Uterus (tissue), 3 donors: ENCODE measurements at regions not wholly inside any gene's neighbourhood (a gene's known extent, or its start where the extent isn't known, plus 50 kb on each side); places are given as distances from the start of the nearest gene placed in this dataset.

Experiments
- DNase-seq, 2 donors: peaks; one replicate each; pipeline ENCODE4 v3.0.0-alpha.2; 2019 to 2020
- H3K27ac ChIP-seq, 2 donors: fragments of 200-600 bp; sonication (generic); 1 replicate in 1 of 2; 2 replicates in 1 of 2; pipeline ENCODE4 v1.5.1; 2016 to 2018
- H3K27me3 ChIP-seq, 2 donors: fragments of 200-600 bp; sonication (generic); one replicate each; pipeline ENCODE4 v1.5.1; 2018 to 2019; ENCODE audit warnings: control low read depth in 1 of 2
- H3K36me3 ChIP-seq, 2 donors: fragments of 200-600 bp; sonication (generic); one replicate each; pipeline ENCODE4 v1.5.1; 2019; ENCODE audit warnings: control low read depth in 1 of 2
- H3K4me1 ChIP-seq, 2 donors: fragments of 200-600 bp; sonication (generic); one replicate each; pipeline ENCODE4 v1.5.1; 2018 to 2019; ENCODE audit warnings: control low read depth in 1 of 2
- H3K4me3 ChIP-seq, 2 donors: fragments of 200-600 bp; sonication (generic); 1 replicate in 1 of 2; 2 replicates in 1 of 2; pipeline ENCODE4 v1.5.1; 2018 to 2019; ENCODE audit warnings: mild to moderate bottlenecking in 1 of 2
- H3K9me3 ChIP-seq, 2 donors: fragments of 200-600 bp; sonication (generic); one replicate each; pipeline ENCODE4 v1.5.1; 2019; ENCODE audit warnings: control low read depth in 1 of 2
- POLR2A ChIP-seq, 2 donors: fragments of 450-650 bp; IDR thresholded peaks; one replicate each; pipeline ENCODE4 v1.6.1; 2016; ENCODE audit warnings: antibody characterized with exemption in 2 of 2, mild to moderate bottlenecking in 1 of 2, moderate library complexity in 1 of 2
- intact Hi-C: fragments of 100-400 bp; cut with DNase I; formaldehyde crosslinking; loops from one replicate; pipeline ENCODE4 v1.15.1; 2023; ENCODE audit warnings: low total_unique reads
- TF ChIP-seq, protein P1 (sequence below), 4 experiments: fragments of 200-600 bp in 2 of 4; fragments of 450-650 bp in 2 of 4; sonication (generic) in 2 of 4; IDR thresholded peaks; one replicate each; pipeline ENCODE4 v1.5.1; 2016 to 2019; ENCODE audit warnings: antibody characterized with exemption in 4 of 4, mild to moderate bottlenecking in 2 of 4, moderate library complexity in 1 of 4
- donor health status: DM: yes; HTN: yes; CAD: no.

GRCh38 chr1:113192980-113193379, 120.0 kb downstream of the LRIG2 start:
- Histone ChIP-seq H3K36me3 (no peaks in the 10 kb centered on the region), H3K4me1 (no peaks in the 10 kb centered on the region), H3K4me3 (no peak overlapping the region), H3K27ac (no peak overlapping the region), H3K27me3 (no peaks in the 10 kb centered on the region), H3K9me3 (no peaks in the 10 kb centered on the region)
- no peak for DNase-seq
- intact Hi-C loops: no loop called here
- no peak for TF ChIP-seq POLR2A (IDR thresholded peaks at IDR 0.05)
- TF ChIP-seq, protein P1, sequence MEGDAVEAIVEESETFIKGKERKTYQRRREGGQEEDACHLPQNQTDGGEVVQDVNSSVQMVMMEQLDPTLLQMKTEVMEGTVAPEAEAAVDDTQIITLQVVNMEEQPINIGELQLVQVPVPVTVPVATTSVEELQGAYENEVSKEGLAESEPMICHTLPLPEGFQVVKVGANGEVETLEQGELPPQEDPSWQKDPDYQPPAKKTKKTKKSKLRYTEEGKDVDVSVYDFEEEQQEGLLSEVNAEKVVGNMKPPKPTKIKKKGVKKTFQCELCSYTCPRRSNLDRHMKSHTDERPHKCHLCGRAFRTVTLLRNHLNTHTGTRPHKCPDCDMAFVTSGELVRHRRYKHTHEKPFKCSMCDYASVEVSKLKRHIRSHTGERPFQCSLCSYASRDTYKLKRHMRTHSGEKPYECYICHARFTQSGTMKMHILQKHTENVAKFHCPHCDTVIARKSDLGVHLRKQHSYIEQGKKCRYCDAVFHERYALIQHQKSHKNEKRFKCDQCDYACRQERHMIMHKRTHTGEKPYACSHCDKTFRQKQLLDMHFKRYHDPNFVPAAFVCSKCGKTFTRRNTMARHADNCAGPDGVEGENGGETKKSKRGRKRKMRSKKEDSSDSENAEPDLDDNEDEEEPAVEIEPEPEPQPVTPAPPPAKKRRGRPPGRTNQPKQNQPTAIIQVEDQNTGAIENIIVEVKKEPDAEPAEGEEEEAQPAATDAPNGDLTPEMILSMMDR (IDR thresholded peaks at IDR 0.05): no peak

- intact Hi-C loops: no loop called here
- TF ChIP-seq, protein P1 (IDR thresholded peaks at IDR 0.05): no peak
- TF ChIP-seq POLR2A (IDR thresholded peaks at IDR 0.05): no peak
- Histone ChIP-seq H3K9me3 (no peaks in the 10 kb centered on the region), H3K4me1 (no peaks in the 10 kb centered on the region), H3K36me3 (no peaks in the 10 kb centered on the region), H3K27ac (no peak overlapping the region), H3K4me3 (no peak overlapping the region), H3K27me3 (no peaks in the 10 kb centered on the region)
- DNase-seq: no peak
These were observed 122.1 kb downstream of the LRIG2 start for GRCh38 chr1:113194846-113195830.

- Histone ChIP-seq H3K4me3 (no peak overlapping the region), H3K36me3 (no peaks in the 10 kb centered on the region), H3K27me3 (no peaks in the 10 kb centered on the region), H3K27ac (no peak overlapping the region), H3K9me3 (no peaks in the 10 kb centered on the region), H3K4me1 (no peaks in the 10 kb centered on the region)
- intact Hi-C loops: no loop called here
- TF ChIP-seq, protein P1 (IDR thresholded peaks at IDR 0.05): no peak
- TF ChIP-seq POLR2A (IDR thresholded peaks at IDR 0.05): no peak
- no peak for DNase-seq
These were observed 124.8 kb downstream of the LRIG2 start for GRCh38 chr1:113197719-113198330.

DNA sequence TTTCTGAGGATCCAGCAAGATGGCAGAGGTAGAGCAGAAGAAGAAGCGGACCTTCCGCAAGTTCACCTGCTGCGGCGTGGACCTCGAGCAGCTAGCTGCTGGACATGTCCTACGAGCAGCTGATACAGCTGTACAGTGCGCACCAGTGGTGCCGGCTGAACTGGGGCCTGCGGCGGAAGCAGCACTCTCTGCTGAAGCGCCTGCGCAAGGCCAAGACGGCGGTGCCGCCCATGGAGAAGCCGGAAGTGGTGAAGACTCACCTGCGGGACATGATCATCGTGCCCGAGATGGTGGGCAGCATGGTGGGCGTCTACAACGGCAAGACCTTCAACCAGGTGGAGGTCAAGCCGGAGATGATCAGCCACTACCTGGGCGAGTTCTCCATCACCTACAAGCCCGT, 125.8 kb downstream of the LRIG2 start:
- intact Hi-C loops: no loop called here
- TF ChIP-seq, protein P1 (IDR thresholded peaks at IDR 0.05): no peak
- no peak for TF ChIP-seq POLR2A (IDR thresholded peaks at IDR 0.05)
- DNase-seq: no peak

More for the DNA sequence above, 125.8 kb downstream of the LRIG2 start:
- H3K27ac ChIP-seq: no peak overlapping the region
- H3K36me3 ChIP-seq: no peaks in the 10 kb centered on the region
- H3K27me3 ChIP-seq: no peaks in the 10 kb centered on the region
- no peaks in the 10 kb centered on the region for H3K4me1 ChIP-seq
- H3K4me3 ChIP-seq: no peak overlapping the region
- no peaks in the 10 kb centered on the region for H3K9me3 ChIP-seq
